ENCODE measurements at regions not wholly inside any gene's neighbourhood (a gene's known extent, or its start where the extent isn't known, plus 50 kb on each side); places are given as distances from the start of the nearest gene placed in this dataset.
"Not testable (repeated sequence)": the region's sequence is repeated elsewhere in the genome, so short reads cannot be mapped to it uniquely, and the experiment has no call there.

DNA sequence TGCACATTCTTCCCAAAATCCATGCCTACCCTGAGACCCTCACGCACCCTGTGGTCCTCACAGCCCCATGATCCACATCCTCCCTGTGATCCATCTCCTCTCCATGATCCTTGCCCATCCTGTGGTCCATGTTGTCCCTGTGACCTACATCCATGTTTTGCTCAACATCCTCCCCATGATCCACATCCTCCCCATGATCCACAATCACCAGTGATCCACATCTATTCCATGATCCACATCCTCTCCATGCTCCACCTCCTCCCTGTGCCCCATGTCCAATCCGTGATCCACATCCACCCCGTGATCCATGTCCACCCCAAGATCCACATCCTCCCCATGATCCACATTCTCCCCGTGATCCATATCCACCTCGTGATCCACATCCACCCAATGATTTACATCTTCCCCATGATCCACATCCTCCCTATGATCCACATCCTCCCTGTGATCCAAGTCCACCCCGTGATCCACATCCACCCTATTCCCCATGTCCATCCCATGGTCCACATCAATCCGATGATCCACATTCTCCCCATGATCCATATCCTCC is 281.2 kb downstream of the MYCN start:
- no peak for DNase-seq (ENCODE audit: low read depth)

DNA sequence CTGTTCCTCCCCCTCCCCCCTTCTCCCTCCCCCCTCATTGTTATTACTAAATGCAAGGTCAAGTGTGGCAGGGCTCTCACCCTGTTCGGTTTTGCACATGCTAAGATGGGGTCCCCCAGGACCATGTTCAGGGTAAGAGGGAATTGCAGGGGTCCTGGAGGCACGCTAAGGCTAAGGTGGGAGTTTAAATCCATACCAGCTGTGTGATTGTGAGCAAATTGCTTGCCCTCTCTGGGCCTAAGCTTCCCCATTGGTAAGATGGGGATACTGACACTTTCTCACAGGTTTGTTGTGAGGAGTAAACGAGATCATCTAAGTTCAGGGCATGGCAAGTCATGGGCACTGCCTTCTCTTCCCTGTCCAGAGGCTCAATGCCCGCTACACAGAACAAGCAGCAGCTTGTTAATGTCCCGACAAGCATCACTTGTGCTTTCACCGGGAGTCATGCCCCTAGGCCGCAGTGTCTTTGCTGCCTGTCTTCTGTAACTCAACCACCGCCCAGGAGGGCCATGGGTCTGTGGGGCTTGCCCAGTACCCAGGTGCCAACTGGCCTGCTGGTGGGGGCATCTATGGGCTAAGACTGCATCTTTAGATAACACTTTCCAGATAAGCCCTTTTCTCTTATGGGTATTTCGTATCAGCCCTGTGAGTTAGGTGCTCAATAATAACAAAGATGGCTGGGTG is 279.1 kb downstream of the MYCN start:
- no peak for DNase-seq (ENCODE audit: low read depth)

DNA sequence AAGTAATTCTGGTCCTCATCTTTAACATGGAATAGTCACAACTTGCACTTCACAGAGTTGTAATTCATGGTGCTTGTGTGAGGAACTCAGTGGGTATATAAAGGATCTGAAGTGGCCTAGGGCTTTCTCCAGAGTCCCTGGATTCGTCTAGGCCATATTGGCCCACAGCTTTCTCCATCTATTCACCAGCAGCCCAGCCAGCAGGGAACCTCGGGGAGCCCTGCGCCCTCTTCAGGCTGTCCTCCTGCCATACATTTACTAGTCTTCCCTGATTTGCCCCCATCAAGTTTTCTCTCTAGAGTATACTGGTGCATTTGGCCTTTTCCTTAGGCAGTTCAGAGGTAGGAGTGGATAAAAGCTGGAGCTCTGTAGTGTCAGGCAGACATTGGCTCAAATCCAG is 278.3 kb downstream of the MYCN start:
- peak; percentile 51 for DNase-seq (ENCODE audit: low read depth)

DNA sequence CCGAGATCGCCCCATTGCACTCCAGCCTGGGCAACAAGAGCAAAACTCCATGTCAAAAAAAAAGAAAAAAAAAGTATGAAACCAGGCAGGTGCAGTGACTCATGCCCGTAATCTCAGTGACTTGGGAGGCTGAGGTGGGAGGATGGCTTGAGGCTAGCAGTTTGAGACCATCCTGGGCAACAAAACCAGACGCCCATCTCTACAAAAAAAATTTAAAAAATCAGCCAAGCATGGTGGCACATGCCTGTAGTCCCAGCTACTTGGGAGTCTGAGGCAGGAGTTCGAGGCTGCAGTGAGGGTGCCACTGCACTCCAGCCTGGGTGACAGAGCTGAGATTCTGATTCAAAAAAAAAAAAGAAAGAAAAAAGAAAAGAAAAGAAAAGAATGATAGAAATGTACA is 277.8 kb downstream of the MYCN start:
- no peak for DNase-seq (ENCODE audit: low read depth)

DNA sequence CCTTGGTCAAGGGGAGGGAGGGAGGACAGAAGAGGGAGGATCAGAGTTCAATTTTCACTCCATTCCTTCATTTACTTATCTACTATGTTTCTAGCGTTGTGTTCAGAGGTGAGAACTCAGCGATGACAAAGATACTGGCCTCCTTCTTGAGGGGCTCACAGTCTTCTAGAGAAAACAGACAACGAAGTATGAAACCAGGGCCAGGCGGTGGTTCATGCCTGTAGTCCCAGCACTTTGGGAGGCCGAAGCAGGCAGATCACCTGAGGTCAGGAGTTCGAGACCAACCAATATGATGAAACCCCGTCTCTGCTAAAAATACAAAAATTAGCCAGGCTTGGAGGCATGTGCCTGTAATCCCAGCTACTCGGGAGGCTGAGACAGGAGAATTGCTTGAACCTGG is 277.4 kb downstream of the MYCN start:
- not testable (repeated sequence) for DNase-seq (ENCODE audit: low read depth)

DNA sequence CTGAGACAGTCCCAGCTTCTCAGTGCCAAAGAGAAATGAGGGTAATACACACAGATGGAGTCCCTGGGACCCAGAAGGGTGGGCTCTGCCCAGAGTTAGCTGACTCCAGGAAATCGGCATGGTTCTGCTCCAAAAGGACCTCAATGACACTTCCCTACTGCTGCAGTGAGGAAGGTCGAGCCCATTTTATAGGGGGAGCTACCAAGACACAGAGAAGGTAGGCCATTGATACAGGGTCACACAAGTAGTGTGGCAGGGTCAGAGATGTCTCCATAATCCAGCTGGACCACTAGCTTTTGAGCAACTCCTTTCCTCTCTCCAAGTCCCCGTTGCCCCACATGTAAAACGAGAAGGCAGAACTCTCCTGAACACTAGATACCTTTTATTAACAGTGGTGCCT is 276.9 kb downstream of the MYCN start:
- DNase-seq (ENCODE audit: low read depth) = no peak

DNA sequence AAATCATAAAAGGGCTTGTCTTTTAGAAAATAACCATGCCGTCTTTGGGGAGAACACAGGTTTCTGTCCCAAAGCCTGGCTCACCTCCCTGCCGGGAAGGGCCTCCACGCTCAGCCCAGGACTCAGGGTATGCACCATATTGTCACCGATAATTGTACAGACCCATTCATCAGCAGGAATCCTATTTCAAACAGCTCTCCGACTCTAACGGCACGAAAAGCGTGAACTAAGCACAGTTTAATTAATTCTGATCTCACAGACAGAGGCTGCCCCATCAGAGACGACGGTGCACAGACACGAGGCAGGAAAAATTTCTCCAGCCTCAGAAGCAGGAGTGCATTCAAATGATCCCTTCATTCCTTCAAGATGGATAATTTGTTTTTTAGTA is 276.2 kb downstream of the MYCN start:
- DNase-seq (ENCODE audit: low read depth) = no peak

DNA sequence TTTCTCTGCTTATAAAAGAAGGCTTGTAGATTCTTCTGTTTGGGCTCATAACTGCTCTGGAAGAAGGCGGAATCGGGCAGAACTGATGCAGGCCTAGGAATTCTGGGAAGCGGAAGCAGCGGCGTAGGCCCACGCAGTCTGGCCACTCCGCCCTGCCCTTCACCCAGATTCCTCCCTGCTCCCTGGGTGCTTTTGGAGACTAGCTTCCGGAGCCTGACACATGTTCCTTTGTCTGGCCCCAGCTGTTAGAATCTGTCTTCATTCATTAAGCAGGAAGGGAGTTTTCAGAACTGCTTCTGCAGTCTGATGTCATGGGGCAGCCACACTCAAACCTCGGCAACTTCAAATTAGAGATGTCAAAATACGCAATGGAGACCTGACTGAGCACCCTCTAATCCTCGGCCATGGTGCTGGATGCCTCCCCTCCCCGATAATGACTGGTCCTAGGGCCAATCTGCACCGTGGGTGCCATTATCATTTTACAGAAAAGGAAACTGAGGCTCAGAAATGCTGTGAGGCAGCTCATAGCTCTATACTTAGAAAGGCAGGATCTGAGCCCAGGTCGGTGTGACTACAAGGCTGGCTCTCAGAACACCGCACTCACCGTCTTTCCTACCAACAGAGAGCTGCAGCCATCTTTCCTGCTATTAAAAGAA is 275.7 kb downstream of the MYCN start:
- peak; percentile 39 for DNase-seq (ENCODE audit: low read depth)

DNA sequence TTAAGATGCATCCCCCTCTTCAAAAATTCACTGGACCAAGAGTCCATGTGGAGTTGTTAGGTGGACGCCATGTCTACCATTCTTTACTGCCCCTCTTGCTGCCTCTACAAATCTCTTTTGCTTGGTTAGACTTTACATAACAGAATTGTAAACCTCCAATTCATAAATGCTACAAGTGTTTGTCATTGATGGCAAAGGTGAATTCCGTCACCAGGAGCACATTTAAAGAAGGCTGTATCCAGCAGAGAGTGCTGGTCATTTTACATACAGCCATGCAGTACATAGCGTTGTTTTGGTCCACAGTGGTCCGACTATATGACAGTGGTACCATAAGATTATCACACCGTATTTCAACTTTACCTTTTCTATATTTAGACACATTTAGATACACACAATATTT is 274.5 kb downstream of the MYCN start:
- DNase-seq (ENCODE audit: low read depth) = no peak

DNA sequence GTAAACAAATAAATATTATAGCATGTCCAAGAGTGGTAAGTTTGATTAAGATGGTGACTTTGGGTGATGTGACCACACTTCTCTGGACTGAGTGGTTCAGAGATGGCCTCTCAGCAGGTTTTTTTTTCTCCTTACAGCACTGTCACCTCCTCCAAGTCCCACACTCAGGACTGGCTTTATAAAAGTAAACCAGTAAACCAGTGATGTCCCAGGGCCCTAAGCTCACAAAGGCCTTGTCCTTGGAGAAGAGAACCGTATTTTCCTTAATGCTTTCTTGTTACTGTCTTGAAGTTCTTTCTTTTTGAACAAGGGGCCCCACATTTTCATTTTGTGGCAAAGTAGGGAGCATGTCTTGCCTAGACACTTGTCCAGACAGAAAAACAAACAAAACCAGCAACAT is 274.0 kb downstream of the MYCN start:
- no peak for DNase-seq (ENCODE audit: low read depth)

DNA sequence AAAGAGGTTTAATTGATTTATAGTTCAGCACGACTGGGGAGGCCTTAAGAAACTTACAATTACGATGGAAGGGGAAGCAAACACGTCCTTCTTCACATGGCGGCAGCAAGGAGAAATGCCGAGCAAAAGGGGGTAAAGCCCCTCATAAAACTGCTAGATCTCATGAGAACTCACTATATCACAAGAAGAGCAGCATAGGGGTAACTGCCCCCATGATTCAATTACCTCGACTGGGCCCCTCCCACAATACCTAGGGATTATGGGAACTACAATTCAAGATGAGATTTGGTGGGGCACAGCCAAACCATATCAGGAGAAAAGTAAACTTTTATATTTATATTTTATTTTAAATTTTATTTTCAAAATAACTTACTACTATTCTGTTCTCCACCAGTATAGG is 272.0 kb downstream of the MYCN start:
- DNase-seq (ENCODE audit: low read depth) = no peak

DNA sequence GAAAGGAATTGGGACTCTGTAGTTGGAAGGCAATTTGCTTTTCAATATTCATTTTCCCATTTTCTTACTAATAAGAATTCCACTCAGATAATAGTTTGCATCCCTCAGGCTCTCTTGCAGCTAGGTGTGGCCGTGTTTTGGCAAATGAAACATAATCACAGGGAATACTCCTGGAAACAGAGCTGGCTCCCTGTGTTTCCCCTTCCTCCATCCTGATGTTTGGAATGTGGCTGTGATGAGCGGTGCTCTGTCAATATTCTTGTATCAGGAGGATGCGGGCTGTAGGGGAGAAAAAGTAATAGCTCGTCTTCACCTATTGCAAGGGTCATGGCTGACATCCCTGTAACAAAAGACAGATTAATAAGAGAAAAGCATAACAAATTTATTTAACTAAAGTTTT is 271.0 kb downstream of the MYCN start:
- no peak for DNase-seq (ENCODE audit: low read depth)

DNA sequence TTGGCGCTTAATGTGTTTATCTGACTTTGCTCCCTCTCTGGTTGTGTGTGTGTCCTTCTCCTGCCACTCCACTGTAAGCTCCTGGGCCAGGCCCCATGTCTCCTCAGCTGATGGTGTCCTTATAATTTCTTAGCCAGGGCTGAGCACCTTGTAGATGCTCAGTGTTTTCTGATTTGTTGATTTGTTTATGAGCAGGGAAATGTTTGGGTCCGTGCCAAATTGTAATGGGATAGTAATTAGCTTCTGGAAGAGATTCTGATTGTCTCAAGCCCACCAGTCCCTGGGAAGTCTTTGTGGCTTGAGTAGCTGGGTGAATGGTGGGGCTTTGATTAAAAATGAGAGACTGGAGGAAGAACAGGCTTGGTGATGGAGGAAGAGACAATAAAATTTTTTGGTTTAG is 270.5 kb downstream of the MYCN start:
- no peak for DNase-seq (ENCODE audit: low read depth)

DNA sequence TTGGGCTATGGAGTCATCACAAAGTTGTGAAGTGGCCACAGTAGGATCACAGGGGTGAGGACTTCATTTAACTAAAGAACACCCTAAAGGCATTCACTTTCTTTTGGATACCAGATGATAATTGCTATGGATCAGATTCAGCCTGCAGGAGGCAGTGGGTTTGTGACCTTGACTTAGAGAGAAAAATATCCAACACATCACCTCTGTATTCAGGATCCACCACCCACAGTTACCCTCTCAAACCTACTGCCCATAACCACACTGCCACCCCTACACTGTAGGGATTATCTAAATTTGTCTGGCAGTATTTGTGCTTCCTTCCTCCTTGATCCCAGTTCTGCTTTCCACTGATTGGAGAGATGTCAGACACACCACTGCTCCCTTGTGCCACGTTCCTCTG is 269.4 kb downstream of the MYCN start:
- DNase-seq (ENCODE audit: low read depth) = no peak

DNA sequence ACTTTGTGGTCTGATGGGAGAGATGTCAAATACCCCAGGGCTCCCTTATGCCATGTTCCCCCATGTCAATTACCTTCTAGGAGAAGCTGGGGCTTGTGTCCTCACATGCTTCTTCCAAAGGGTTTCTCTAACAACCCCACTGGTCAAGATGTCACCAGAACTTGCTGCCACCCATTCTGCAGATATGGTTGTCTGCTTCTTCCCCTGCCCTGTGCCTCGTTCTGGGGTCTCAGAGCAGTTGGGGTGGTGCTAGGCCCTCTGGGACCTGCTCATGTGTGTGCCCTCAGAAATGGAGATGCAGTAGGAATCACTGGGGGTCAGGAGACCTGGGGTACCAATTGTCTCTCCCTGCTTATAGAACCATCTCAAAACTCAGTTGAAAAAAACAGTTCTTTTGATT is 268.6 kb downstream of the MYCN start:
- no peak for DNase-seq (ENCODE audit: low read depth)

DNA sequence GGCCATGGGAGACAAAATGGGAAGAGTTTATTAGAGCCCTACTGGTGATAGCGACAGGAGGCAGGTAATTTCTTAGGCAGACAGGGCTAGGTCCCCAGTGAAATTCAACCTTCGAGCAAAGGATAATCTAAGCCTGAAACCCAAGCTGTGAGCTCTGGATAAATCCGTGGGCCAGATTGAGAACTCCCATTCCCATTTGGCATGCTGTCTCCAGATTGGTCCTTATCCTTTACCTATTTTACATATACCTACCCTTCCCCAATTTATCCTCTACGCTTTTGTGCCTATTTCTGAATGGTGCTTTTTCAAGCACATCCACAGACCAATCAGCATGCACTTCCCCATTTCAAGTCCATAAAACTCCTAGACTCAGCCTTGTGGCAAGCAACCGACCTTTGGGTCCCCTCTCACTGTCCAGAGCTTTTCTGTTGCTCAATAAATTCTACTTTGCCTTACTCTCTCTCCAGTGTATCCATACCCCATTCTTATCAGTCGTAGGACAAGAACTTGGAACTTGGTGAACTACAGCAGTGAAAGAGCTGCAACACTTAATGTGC is 268.0 kb downstream of the MYCN start:
- no peak for DNase-seq (ENCODE audit: low read depth)

DNA sequence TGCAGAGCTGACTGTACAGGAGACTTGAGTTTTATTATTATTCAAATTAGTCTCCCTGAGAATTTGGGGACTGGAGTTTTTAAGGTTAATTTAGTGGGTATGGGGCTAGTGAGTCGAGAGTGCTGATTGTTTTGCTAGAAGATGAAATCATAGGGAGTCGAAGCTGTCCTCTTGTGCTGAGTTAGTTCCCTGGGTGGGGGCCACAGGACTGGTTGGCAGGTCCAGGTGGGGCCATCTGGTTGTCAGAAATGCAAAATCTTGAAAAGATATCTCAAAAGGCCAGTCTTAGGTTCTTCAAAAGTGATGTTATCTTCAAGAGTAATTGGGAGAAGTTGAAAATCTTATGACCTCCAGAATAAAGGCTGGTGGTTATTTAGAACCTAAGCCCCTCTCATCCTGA is 267.3 kb downstream of the MYCN start:
- no peak for DNase-seq (ENCODE audit: low read depth)

DNA sequence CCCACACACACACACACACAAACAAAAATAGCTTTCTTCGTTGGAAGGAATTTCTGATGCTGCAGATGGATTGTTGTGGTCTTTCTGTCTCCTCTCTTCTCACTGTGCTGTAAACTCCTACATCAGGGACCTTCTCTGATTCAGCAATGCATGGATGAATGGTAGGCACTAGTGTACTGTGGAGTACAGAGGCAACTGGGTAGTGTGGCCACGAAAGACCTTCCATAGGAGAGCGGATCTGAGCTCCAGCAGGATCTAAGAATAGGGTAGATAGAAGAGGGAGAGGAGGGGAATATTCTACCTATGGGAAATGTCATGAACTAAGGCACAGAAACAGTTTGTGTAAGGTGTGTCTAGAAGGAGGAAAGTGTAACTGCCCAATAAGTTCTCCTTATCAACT is 266.8 kb downstream of the MYCN start:
- DNase-seq (ENCODE audit: low read depth) = no peak

DNA sequence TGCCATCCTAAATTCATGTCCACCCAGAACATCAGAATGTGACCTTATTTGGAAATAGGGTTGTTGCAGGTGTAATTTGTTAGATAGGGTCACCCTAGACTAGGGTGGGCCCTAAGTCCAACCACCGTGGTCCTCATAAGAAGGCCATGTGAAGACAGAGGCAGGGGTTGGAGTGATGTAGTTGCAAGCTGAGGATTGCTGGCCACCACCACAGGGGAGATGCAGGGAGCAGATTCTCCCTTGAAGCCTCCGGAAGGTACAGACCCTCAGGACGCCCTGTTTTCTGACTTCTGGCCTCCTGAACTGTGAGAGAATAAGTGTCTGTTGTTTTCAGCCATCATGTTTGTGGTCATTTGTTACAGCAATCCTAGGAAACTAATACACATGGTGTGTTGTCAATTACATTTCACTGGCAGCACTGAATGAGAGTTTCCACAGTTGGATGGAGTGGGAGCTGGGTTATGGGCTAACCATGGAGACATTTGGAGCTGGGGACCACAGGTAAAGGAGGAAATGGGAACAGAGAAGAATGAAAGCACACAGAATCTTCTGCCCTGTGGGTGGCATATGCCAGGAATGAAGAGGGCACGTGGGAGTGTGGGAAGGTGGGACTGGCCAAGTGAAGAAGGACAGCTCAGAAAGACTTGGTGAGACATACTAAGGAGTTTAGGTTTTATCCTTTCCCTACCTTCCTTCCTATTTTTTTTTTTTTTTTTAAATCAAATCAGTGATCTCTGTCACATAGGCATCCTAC is 266.0 kb downstream of the MYCN start:
- no peak for DNase-seq (ENCODE audit: low read depth)

DNA sequence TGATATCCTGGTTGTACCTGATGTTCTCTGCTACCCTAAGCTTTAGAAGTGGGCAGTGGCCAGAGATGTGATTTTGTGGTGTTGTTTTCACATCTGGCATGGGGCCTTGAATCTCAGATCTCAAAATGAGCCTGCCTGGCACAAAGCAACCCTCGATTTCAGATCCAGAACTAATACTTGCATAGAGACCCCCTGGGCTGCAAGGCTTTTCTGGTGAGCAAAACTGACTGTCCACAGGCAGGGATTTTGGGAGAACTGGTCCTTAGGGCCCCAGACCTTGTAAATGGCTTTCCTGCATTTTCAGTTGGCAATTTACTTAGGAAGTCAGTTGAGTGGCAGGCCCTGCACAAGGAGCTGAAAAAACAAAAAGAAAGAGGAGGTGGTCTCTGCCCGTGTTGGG is 265.3 kb downstream of the MYCN start:
- DNase-seq (ENCODE audit: low read depth) = no peak

DNA sequence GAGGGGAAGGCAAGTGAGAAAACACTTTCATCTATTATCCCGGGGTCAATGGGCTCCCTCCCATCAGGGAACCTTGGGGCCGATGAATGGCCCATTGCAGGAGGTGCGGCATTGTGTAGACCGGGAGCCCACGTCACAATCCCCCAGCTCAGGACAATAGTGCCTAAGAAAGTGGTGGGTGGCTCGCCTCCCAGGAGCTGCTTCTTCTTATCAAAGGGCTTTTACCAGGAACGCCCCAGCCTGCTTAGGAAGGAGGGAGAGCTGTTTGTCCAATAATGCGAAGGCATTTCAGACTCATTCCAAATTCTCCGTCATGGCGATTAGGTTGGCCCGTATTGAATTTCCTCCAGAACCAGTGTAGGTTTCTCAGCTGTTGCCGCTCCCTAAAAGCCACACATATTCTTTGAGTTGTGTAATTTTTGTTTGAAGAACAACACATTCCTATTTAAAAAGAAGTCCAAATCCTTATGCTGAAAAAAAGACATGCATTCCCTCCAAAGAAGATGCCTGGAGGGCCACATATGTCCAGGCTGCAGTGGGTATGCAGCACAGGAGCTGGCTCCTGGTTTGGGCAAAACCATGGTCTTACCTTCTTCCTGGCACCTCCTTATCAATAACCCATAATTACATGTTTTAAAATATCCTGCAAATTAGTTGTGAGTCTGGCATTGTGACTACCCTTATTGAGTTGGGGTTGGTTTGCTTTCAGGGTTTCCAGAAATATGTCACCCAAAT is 264.7 kb downstream of the MYCN start:
- DNase-seq (ENCODE audit: low read depth) = no peak

DNA sequence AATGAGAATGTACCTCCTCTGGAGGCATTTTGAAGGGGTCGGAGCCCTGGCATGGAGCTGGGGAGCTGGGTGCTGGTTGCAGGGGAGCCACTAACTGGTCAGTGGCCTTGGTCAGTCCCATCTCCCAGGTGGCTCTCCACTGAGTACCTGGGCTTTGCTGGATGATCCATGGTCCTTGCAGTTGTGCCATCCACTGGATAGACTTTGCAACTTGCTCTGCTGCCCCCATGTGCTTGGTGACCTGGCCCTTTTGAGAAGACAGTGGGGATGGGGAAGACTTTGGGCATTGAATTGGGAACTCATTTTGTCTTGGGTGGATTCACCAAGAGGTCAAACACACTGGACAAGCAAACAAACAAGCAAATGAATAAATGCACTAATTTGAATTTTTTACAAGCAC is 263.9 kb downstream of the MYCN start:
- DNase-seq (ENCODE audit: low read depth) = no peak

All from Daoy (cell line).